ENCODE measurements at regions not wholly inside any gene's neighbourhood (a gene's known extent, or its start where the extent isn't known, plus 50 kb on each side); places are given as distances from the start of the nearest gene placed in this dataset.
"Not testable (repeated sequence)": the region's sequence is repeated elsewhere in the genome, so short reads cannot be mapped to it uniquely, and the experiment has no call there.

DNA sequence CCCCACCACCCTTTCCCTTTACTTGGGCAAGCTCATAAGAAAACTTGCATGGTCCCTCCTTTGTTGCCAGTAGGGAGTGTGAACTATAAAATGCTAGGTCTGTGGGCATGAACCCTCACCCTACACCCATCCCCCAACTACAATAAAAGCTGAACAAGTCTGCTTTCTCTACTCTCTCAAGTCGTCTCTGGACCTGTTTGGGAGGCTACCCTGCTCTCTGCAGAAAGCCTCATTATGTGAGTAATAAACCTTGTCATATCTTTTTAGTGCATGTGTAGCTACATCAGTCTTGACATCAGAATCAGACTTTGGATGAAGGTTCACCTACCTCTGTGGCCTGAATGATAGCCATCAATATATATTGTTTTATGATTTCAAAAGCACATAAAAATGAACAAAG is 155.4 kb upstream of the FAM241A start:
- DNase-seq: no peak

GRCh38 chr4:111991163-111991562 is 154.1 kb upstream of the FAM241A start:
- DNase-seq: peak; percentile 81

- peak; percentile 78 for DNase-seq
Observed at GRCh38 chr4:111991797-111992196, 153.5 kb upstream of the FAM241A start.

DNA sequence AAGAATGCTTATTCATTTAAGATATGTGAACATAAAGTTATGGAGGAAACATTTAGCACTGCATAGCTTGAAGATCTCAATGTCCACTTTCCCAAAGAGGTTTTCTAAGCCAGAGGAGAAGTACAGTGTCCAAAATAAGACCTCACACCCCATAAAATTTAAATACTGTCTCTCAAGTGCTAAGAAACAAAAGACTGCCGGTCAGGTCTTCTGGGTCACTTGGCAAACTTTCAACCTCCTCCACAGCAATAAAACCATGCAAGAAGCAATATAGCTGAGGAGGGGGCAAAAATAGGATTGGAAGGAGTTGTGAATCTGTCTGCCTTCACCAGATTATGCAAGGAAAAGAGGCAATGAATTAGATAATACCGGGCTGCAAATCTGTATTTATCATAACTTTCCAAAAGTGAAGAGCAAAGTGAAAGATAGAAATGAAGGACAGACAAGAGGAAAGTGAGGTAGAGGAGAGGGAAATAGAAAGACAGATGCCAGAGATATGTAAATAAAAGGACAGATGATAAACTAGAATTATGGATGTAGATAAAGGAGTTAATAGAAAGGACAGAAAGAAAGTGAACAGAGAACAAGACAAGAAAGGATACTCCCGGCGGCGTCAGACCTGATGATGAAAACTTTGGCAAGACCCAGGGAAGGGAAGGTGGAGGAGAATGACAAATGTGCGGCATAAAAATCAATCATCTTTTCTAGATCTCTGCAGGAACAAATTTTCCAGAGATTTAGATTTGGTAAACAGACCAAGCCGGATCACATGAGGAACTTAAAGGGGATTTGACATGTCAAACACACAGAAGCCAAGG is 152.7 kb upstream of the FAM241A start:
- no peak for DNase-seq

- no peak for DNase-seq
Observed at GRCh38 chr4:111994392-111994791, 150.9 kb upstream of the FAM241A start.

DNA sequence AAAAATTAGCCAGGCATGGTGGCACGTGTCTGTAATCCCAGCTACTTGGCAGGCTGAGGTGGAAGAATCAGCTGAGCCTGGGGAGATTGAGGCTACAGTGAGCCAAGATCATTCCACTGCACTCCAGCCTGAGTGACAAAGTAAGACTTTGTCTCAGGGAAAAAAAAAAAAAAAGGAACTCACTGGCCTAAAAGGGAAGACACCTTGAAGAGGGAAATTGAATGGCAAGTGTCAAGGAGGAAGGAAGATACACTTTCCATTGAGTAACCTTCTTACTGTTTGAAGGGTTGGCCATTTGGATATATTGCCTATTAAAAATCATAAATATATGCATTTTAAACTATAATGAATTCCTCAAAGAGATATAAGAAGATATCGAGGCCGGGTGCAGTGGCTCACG is 147.5 kb upstream of the FAM241A start:
- no peak for DNase-seq

- DNase-seq: no peak
Observed at GRCh38 chr4:111999801-112000200, 145.5 kb upstream of the FAM241A start.

DNA sequence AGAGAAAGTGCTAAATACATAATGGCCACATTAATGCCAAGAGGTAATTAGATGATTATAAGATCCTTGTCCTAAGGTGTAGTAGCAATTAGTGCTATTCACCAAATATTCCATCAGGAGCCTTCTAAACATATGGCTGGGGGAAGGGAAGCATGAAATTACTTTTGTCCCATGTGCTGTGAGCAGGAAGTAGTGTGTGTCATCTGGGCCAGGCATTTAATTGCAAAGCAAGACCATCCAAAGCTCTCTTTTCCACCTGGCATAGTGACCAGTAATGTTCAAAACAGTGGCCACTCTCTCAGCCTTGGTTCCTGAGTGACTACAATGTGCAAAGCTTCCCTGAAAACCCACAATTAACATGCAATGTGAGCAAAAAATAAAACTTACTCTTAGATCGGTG is 144.2 kb upstream of the FAM241A start:
- no peak for DNase-seq

DNA sequence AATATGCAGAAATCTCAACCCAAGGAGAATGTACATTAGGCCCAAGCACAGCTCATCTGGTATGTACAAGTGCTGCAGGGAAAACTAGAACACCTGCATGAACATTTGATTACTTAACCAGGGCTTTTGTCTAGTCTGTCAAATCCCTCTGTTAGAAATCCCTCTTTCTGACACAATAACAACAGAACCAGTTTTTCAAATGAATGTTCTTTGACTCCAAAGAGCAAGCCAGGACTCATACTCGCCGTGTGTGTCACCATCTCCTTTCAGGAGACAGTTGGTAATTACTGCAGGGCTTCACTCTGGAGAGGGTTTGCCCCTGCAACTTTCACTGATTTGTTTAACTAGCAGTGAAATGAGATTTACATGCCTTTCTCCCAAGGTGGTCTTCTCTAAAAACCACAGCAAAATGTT is 143.0 kb upstream of the FAM241A start:
- no peak for DNase-seq

GRCh38 chr4:112003231-112003907 is 141.9 kb upstream of the FAM241A start:
- no peak for DNase-seq

- no peak for DNase-seq
Observed at GRCh38 chr4:112005027-112005426, 140.2 kb upstream of the FAM241A start.

DNA sequence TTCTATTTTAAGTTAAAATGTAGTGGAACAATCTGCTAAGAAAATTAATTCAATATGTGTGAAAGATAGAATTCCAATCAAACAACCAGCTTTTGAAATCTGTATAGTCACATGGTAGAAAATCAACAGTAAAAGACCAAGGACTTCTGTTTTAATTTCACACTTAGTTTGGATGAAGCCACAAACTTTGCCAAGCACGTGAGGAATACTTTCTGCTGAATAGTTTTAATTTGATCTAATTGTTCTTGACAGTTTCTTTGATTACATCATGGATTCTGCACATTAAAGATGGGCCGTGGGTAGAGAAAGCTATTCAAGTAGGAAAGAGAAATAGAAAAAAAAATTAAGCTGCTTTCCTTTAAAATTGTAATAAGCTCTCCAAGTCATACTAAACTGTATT is 137.9 kb upstream of the FAM241A start:
- no peak for DNase-seq

DNA sequence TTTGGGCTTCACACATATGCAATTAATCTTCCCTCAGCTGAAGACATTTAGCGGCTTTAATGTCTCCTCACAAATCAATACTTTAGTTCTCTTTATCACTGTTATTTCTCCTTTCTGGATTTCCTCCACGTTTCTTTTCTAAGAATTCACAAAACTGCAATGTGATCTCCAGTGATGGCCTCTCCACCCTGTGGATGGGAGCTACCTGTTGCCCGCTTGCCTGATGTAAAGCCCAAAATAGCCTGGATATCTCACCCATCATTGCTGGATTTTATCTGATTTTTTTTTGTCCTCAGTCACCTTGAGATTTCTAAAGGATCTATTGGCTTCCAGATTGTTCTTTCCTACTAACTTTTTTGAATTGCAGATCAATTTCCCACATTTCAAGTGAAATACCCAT is 129.3 kb upstream of the FAM241A start:
- DNase-seq: no peak

GRCh38 chr4:112023402-112023950 is 121.8 kb upstream of the FAM241A start:
- DNase-seq: no peak

- no peak for DNase-seq
Observed at GRCh38 chr4:112026058-112026457, 119.2 kb upstream of the FAM241A start.

GRCh38 chr4:112029771-112030171 is 115.5 kb upstream of the FAM241A start:
- no peak for DNase-seq

DNA sequence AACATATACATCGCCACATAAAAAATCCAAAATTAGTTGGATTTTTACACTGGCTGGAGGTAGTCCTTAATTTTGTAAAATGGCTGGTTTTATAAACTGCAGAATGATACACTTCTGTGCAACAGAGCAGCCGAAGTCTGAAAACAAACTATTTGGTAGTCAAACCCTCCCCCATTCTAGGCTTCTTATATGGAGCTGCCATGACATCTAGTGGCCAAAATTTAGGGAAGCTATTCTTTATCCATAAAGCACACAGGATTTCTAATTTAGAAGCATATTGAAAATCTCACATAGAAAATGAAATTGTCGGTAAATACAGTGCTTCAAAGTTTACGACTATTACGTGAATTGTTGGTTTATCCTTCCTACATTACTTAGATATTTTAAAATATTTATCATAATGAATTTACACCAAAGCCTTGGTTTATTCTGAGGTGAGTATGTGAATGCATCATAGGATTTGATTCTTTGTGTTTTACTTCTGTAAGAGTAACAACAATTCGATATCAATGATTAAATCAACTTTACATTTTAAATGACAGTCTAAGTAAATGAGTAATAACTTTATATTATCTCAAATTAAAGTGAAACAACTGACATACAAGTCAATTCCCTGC is 113.4 kb upstream of the FAM241A start:
- peak; percentile 32 for DNase-seq

- DNase-seq: no peak
Observed at GRCh38 chr4:112036886-112037285, 108.4 kb upstream of the FAM241A start.

DNA sequence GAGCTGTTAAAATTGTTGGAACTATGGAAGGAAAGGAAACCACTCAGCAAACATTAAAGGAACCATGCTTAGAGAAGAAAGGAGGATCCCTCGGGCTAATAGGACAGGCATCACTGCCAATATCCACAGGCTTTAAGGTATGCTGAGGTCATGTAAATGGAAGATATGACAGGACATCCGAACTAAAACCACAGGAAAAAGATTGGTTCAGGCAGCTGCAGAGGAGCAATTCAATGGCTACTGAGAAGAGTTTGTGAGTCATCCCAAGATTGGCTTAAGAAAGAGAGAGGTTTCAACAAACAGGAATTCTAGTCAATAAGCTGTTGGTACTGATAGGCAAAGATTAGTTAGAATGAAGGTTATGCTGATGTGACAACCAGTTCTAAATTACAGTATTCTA is 106.4 kb upstream of the FAM241A start:
- no peak for DNase-seq

GRCh38 chr4:112049119-112049518 is 96.1 kb upstream of the FAM241A start:
- not testable (repeated sequence) for DNase-seq

- DNase-seq: no peak
Observed at GRCh38 chr4:112053825-112054350, 91.4 kb upstream of the FAM241A start.

GRCh38 chr4:112055100-112055499 is 90.2 kb upstream of the FAM241A start:
- no peak for DNase-seq

DNA sequence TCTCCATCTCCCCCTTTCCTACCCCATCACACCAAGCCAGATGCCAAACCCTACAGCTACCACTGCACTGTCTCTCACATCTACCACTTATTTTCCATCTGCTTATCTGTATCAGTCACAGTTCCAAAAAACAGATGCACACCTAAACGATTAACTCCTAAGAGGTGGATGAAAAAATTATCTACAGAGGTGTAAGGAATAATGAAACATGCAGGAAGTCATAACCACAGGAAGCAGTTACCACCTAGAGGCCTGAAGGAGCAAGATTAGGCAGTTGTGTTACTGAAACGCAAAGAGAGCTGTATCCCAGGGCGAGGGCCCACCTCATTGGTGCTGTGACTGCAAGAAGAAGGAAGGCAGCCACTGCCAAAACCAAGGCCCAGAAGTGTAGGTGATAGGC is 87.8 kb upstream of the FAM241A start:
- no peak for DNase-seq

DNA sequence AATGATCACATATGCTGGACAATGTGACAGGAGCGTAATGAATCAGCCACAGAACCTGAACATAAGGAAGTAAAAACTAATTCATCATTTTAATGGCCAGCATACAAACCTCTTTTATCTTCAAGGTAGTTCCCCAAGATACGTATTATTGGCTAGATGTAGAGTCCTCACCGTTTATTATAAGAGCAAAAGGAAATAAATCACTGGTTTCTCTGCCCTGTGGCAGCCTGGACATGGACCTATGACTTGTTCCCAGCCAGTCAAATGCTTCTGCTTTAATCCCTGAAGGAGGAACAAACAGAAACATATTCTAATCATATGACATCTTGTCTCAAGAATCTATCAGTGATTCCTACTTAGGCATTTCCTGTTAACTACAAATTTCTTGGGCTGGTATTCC is 86.8 kb upstream of the FAM241A start:
- DNase-seq: no peak

Data from MV-4-11 (cell line).